ENCODE measurements at regions not wholly inside any gene's neighbourhood (a gene's known extent, or its start where the extent isn't known, plus 50 kb on each side); places are given as distances from the start of the nearest gene placed in this dataset.

DNA sequence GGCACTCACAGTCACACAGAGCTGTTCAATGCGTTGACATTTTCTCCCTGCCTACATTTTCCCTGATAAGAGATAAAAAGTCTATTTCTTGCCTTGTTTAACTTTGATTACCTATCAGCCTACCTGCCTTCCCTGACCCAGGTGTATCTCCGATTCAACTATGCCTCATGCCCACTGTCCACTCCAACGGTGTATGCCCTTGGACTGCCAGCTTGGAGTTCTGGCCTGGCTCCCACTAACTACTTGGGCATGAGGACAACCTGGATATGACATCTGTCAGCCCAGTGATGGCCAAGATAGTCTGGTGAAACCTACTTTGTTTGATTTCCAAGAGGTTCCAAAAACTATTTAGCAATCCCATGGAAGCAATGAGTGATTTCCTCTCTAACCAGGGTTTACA is 93.0 kb upstream of the PELI2 start:
- no peaks in the 10 kb centered on the region for H3K9me3 ChIP-seq (ENCODE audit: control insufficient read depth, low read length, poor library complexity, severe bottlenecking)
- ATAC-seq = no peak
- no peak for DNase-seq
- peaks cover 3% of the 10 kb centered on the region for H3K36me3 Mint-ChIP-seq (ENCODE audit: low read depth)
- no peak overlapping the region for H3K27ac Mint-ChIP-seq
- no peaks in the 10 kb centered on the region for H3K4me1 Mint-ChIP-seq
- H3K27me3 Mint-ChIP-seq = peaks cover 56% of the 10 kb centered on the region
- no peak overlapping the region for H3K4me3 Mint-ChIP-seq

DNA sequence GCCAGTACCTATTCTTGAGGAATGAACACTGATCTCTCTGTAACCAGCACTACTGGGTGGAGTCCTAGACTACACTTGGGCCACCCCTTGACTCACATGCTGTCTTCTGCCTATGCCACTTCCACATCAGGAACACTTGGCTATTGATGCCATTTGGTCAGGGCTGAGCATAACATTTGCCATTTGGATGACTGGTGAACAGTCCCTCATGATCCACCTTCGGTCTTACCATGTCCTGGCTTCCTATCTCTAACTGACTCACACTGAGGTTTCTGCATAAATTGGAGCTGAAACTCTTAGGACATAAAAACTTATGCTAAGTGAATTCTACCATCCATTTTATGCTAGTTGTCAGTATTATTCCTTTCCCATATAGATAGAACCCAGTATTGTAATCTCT is 91.7 kb upstream of the PELI2 start:
- Mint-ChIP-seq H3K4me3 (no peak overlapping the region), H3K4me1 (no peaks in the 10 kb centered on the region), H3K27ac (no peak overlapping the region), H3K27me3 (peaks cover 57% of the 10 kb centered on the region), H3K36me3 (ENCODE audit: low read depth) (peaks cover 3% of the 10 kb centered on the region)
- no peaks in the 10 kb centered on the region for H3K9me3 ChIP-seq (ENCODE audit: control insufficient read depth, low read length, poor library complexity, severe bottlenecking)
- no peak for DNase-seq
- no peak for ATAC-seq

DNA sequence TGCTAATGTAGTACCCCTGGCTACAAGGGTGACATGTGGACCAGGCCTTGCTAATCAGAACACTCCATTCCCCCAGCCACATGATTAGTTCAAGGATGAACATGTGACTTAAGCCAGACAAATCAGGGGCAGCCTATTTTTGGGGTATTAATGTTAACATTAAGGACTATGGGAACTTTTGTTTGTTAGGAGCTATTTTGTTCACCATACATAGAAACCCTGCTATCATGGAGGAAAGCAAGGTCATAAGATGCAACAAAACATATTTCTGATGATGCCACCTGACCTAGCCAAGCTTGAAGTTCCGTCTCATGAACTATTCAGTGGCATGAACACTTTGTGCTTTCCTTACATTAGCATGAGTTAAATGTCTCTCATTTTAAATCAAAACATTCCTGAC is 90.8 kb upstream of the PELI2 start:
- Mint-ChIP-seq H3K27ac (no peak overlapping the region), H3K4me3 (no peak overlapping the region), H3K36me3 (ENCODE audit: low read depth) (peaks cover 3% of the 10 kb centered on the region), H3K27me3 (peaks cover 53% of the 10 kb centered on the region), H3K4me1 (no peaks in the 10 kb centered on the region)
- ATAC-seq = no peak
- H3K9me3 ChIP-seq (ENCODE audit: control insufficient read depth, low read length, poor library complexity, severe bottlenecking) = no peaks in the 10 kb centered on the region
- no peak for DNase-seq

DNA sequence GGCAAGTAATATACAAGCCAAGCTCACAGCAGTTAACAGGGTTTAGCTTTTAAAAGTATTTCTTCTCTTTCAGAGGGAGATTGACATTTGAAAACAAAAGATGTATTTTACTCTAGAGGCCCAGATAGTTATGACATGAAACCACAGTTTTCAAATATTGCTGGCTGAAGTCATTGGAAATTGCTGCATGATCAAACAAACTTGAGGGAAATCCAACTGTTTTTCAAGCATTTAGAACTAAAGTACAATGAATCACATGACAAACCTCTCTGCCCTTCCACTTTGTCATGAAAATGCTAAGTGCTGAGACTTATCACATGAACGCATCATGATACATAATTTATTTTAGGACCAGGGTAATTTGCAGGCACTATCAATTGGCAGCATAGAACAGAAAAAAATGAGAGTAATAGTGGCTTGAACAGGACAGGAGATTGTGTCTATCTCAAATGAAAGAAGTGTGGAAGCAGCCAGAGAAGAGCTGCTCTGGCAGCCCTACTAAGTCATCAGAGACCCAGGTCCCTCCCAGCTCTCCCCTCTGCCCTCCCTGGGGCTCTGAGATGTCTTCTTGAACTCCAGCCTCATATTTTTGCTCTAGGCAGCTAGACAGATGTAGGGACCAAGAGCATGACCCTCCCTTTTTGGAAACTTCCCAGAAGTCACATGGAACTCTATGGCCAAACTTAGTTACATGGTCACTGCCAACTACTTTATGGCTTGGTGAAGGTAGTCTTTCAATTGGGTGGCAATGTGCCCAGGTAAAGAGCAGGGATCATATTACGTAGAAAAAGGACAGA is 90.1 kb upstream of the PELI2 start:
- H3K27ac Mint-ChIP-seq = no peak overlapping the region
- DNase-seq (no peak), ATAC-seq (no peak)
- H3K27me3 Mint-ChIP-seq = peaks cover 55% of the 10 kb centered on the region
- no peaks in the 10 kb centered on the region for H3K9me3 ChIP-seq (ENCODE audit: control insufficient read depth, low read length, poor library complexity, severe bottlenecking)
- H3K4me3 Mint-ChIP-seq = no peak overlapping the region
- peaks cover 3% of the 10 kb centered on the region for H3K36me3 Mint-ChIP-seq (ENCODE audit: low read depth)
- H3K4me1 Mint-ChIP-seq = no peaks in the 10 kb centered on the region

DNA sequence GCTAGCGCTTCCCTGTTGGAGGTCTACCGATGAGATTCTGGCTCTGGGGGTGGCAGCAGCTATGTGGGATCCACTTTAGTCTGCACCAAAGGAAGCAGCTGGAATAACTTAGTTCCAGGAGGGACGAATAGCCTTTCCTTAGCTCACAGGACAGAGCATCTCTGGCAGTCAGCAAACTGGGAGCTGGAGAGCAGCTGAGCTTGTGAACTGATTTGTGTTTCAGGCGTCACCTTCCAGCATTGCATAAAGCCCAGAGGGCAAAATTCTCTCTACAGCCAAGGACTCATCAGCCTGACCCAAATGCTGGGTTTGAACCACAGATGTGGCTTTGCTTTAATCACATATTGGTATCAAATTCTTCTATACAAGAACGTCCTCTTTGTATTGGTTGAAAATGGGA is 81.9 kb upstream of the PELI2 start:
- H3K4me1 Mint-ChIP-seq = no peaks in the 10 kb centered on the region
- no peak for ATAC-seq
- H3K36me3 Mint-ChIP-seq (ENCODE audit: low read depth) = no peaks in the 10 kb centered on the region
- DNase-seq = no peak
- no peak overlapping the region for H3K27ac Mint-ChIP-seq
- H3K9me3 ChIP-seq (ENCODE audit: control insufficient read depth, low read length, poor library complexity, severe bottlenecking) = no peaks in the 10 kb centered on the region
- H3K4me3 Mint-ChIP-seq = no peak overlapping the region
- peaks cover 47% of the 10 kb centered on the region for H3K27me3 Mint-ChIP-seq

DNA sequence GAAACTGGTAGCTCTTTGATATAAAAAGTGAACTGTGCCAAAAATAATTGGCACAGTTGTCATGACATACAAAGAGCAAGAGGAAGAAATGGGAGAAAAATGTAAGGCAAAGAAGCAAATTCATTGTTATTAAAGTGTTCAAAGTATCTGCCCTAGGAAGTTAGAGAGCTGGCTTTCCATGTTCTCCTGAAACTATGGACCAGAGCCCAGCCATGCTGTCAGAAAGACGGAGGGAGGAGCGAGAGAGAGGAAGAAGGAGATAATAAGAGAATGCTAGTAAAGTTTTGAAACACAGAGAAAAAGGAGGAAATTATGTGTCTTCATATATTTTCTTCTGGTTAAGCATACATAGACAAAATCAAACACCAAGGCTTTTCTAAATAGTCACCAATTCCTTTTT is 78.1 kb upstream of the PELI2 start:
- DNase-seq (no peak), ATAC-seq (no peak)
- H3K27ac Mint-ChIP-seq = no peak overlapping the region
- no peak overlapping the region for H3K4me3 Mint-ChIP-seq
- H3K36me3 Mint-ChIP-seq (ENCODE audit: low read depth) = no peaks in the 10 kb centered on the region
- H3K27me3 Mint-ChIP-seq = peaks cover 64% of the 10 kb centered on the region
- no peaks in the 10 kb centered on the region for H3K9me3 ChIP-seq (ENCODE audit: control insufficient read depth, low read length, poor library complexity, severe bottlenecking)
- no peaks in the 10 kb centered on the region for H3K4me1 Mint-ChIP-seq

DNA sequence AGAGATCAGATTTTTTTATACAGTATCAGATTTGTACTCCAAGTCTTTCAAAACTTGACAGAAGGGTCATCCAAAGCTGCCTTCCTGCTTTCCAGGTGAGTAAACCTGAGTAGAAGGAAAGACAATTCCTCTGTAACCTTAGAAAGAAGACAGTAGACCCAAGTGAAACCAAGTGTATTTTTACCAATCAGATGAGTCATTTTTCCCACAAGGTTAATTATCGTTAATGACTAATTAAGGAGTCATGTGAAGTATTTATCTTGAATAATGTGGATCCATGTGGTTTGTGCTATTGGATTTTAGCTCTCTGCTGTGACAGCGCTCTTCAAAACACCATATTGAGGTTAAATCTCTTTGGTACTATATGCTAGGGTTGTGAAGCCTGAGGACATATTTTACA is 74.0 kb upstream of the PELI2 start:
- H3K9me3 ChIP-seq (ENCODE audit: control insufficient read depth, low read length, poor library complexity, severe bottlenecking) = no peaks in the 10 kb centered on the region
- Mint-ChIP-seq H3K27me3 (peaks cover 48% of the 10 kb centered on the region), H3K4me3 (no peak overlapping the region), H3K27ac (no peak overlapping the region), H3K36me3 (ENCODE audit: low read depth) (no peaks in the 10 kb centered on the region), H3K4me1 (no peaks in the 10 kb centered on the region)
- ATAC-seq (no peak), DNase-seq (no peak)

DNA sequence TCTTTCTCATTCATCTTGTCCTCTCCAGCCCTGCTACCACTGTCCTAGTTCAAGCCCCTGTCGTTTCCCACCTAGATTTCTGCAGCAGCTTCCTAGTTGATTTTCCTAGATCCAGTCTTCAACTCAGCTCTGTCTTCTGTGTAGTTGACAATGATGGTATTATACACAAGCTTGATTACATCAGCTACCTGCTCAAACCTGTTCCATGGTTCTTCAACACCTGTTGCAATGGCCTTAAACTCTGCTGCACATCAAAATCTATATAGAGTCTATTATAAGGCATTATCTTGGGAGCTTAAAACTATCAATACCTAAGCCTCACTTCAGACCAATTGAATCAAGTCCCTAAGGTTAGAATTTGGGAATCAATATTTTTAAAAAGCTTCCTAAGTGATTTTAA is 71.7 kb upstream of the PELI2 start:
- no peaks in the 10 kb centered on the region for H3K9me3 ChIP-seq (ENCODE audit: control insufficient read depth, low read length, poor library complexity, severe bottlenecking)
- no peak overlapping the region for H3K4me3 Mint-ChIP-seq
- peaks cover 35% of the 10 kb centered on the region for H3K27me3 Mint-ChIP-seq
- H3K27ac Mint-ChIP-seq = no peak overlapping the region
- H3K36me3 Mint-ChIP-seq (ENCODE audit: low read depth) = no peaks in the 10 kb centered on the region
- ATAC-seq = no peak
- no peak for DNase-seq
- no peaks in the 10 kb centered on the region for H3K4me1 Mint-ChIP-seq

DNA sequence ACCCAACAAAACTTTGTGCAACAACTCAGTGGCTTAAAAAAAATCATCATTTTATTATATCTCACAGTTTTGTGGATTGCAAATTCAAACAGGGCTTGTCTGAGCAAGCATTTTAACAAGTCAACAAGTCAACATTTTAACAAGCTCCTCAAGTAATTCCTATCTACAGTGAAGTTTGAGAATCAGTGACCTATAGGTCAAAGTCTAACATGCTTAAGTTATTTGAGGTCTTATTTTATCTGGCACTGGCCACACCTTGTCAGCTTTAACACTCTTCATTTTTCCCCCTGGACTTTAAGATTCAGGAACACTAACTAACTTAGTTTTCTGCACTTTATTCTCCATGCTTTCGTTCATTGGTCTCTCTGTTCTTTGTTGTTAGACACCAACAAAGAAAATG is 71.2 kb upstream of the PELI2 start:
- H3K27me3 Mint-ChIP-seq = peaks cover 37% of the 10 kb centered on the region
- no peaks in the 10 kb centered on the region for H3K4me1 Mint-ChIP-seq
- DNase-seq (no peak), ATAC-seq (no peak)
- H3K36me3 Mint-ChIP-seq (ENCODE audit: low read depth) = no peaks in the 10 kb centered on the region
- no peak overlapping the region for H3K4me3 Mint-ChIP-seq
- no peaks in the 10 kb centered on the region for H3K9me3 ChIP-seq (ENCODE audit: control insufficient read depth, low read length, poor library complexity, severe bottlenecking)
- no peak overlapping the region for H3K27ac Mint-ChIP-seq

DNA sequence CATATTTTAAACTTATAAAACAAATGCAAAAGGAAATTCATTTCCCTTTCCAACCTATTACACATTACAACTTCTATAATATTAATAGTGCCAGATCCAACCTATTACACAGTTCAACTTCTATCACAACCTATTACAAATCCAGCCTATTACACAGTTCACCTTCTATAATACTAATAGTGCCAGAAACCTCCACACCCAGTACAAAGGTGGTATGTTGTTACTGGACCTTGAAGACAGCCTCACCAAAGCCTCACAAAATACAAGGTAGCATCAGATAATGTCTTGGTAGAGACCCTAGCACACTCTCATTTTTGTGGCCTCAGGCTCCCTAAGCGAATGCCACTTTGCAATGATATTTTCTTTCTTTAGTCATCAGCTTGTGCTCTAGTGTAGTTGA is 68.7 kb upstream of the PELI2 start:
- Mint-ChIP-seq H3K27ac (no peak overlapping the region), H3K4me1 (no peaks in the 10 kb centered on the region), H3K27me3 (peaks cover 20% of the 10 kb centered on the region), H3K36me3 (ENCODE audit: low read depth) (no peaks in the 10 kb centered on the region), H3K4me3 (no peak overlapping the region)
- H3K9me3 ChIP-seq (ENCODE audit: control insufficient read depth, low read length, poor library complexity, severe bottlenecking) = no peaks in the 10 kb centered on the region
- no peak for ATAC-seq
- DNase-seq = no peak

DNA sequence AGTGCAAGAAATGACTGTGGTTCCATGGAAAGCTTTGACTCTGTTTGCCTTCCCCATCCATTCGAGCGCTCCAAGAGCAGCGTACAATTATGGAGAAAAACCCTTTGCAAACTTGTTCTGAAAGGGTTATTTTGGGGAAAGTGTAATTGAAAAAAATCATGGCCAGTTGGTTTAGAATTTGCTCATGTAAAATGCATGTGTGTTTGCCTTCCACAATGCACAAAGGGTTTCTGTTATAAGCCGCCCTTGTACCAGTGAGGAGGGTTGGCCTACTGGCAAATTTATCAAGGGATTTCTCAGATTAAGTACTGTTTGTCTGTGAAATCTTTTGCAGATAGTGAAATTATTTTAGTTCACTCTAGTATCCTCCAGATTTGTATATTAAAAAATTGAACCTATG is 62.7 kb upstream of the PELI2 start:
- no peaks in the 10 kb centered on the region for H3K4me1 Mint-ChIP-seq
- peaks cover 33% of the 10 kb centered on the region for H3K27me3 Mint-ChIP-seq
- H3K9me3 ChIP-seq (ENCODE audit: control insufficient read depth, low read length, poor library complexity, severe bottlenecking) = no peaks in the 10 kb centered on the region
- no peaks in the 10 kb centered on the region for H3K36me3 Mint-ChIP-seq (ENCODE audit: low read depth)
- DNase-seq (no peak), ATAC-seq (no peak)
- H3K27ac Mint-ChIP-seq = no peak overlapping the region
- H3K4me3 Mint-ChIP-seq = no peak overlapping the region

DNA sequence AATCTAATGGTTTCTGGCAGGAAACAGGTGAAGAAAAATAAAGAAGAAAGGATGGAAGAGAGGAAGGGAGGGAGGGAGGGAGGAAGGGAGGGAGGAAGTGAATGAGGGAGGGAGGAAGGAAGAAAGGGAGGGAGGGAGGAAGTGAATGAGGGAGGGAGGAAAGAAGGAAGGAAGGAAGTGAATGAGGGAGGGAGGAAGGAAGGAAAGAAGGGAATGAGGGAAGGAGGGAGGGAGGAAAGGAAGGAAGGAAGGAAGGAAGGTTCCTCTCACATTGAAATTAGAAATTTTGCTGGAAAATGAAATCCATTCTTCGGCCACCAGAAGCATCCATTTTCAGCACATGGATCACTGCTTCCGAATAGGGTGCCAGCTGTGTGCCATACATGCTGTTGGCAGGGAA is 62.2 kb upstream of the PELI2 start:
- H3K4me3 Mint-ChIP-seq = no peak overlapping the region
- H3K27ac Mint-ChIP-seq = no peak overlapping the region
- H3K36me3 Mint-ChIP-seq (ENCODE audit: low read depth) = no peaks in the 10 kb centered on the region
- ATAC-seq (no peak), DNase-seq (no peak)
- no peaks in the 10 kb centered on the region for H3K9me3 ChIP-seq (ENCODE audit: control insufficient read depth, low read length, poor library complexity, severe bottlenecking)
- H3K4me1 Mint-ChIP-seq = no peaks in the 10 kb centered on the region
- H3K27me3 Mint-ChIP-seq = peaks cover 37% of the 10 kb centered on the region

DNA sequence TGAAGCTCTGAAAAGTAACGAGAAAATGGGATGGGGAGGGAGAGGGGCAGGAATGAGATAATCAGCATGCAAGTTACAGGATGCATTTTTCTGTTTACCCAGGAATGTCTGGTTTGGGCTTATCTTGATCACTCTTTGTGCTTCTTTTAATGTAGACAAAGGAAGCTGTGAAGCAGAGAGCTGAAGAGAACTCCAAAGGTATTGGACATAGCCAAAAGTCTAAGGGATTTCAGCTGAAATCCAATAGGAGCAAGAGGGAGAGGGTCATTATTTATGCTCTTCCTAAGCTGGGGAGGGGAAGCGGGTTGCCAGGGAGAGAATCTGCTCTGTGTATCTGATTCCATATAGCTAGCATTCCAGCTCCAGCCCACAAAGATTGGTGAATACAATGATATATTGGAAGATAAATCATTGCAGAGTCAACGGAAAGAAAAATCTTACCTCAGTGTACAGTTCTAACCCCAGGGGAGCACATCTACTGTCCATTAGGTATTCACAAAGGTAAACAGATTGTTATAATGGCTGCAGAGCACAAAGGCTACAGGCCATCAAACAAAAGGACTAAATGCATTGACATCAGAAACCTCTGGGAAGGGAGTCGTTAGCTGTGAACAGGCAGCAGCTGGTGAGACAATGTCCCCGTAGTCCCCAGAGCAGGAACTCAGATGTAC is 61.0 kb upstream of the PELI2 start:
- Mint-ChIP-seq H3K4me3 (no peak overlapping the region), H3K36me3 (ENCODE audit: low read depth) (no peaks in the 10 kb centered on the region), H3K27ac (no peak overlapping the region), H3K4me1 (no peaks in the 10 kb centered on the region), H3K27me3 (peaks cover 31% of the 10 kb centered on the region)
- DNase-seq = no peak
- no peaks in the 10 kb centered on the region for H3K9me3 ChIP-seq (ENCODE audit: control insufficient read depth, low read length, poor library complexity, severe bottlenecking)
- ATAC-seq = no peak

DNA sequence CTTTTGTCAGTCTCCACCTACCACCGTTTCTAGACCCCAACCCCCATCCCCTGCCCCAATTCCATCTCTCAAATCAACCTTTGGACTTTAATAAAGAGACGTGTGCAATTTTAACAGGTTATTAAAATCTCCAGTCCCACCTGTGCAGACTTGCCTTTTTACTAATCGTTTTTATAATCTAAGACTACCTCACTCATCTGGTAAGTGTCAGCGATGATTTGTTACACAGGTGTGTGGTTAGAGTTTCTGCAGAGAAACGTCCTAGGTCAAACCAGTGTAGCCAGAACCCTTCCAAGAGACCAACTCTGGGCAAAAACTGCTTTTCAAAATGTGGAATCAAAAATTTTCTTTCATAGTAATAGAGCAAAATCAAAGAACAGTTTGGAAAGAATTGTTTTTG is 60.4 kb upstream of the PELI2 start:
- H3K9me3 ChIP-seq (ENCODE audit: control insufficient read depth, low read length, poor library complexity, severe bottlenecking) = no peaks in the 10 kb centered on the region
- no peaks in the 10 kb centered on the region for H3K4me1 Mint-ChIP-seq
- no peak overlapping the region for H3K4me3 Mint-ChIP-seq
- no peak for DNase-seq
- H3K27ac Mint-ChIP-seq = no peak overlapping the region
- H3K36me3 Mint-ChIP-seq (ENCODE audit: low read depth) = no peaks in the 10 kb centered on the region
- ATAC-seq = no peak
- H3K27me3 Mint-ChIP-seq = peaks cover 31% of the 10 kb centered on the region
